GM23248 (cell line): ENCODE measurements at regions not wholly inside any gene's neighbourhood (a gene's known extent, or its start where the extent isn't known, plus 50 kb on each side); places are given as distances from the start of the nearest gene placed in this dataset.

ENCODE experiments used
- EZH2 ChIP-seq: fragments of 200-600 bp; sonication (generic); IDR thresholded peaks from 2 replicates; pipeline ENCODE4 v1.6.1; 2018; ENCODE audit warnings: antibody characterized with exemption, mild to moderate bottlenecking; ENCODE audit not compliant: insufficient read depth, poor library complexity, severe bottlenecking
- EZH2phosphoT487 ChIP-seq: fragments of 200-600 bp; sonication (generic); IDR thresholded peaks from 2 replicates; pipeline ENCODE4 v1.6.1; 2018; ENCODE audit warnings: antibody characterized with exemption, moderate library complexity, mild to moderate bottlenecking, low read depth; ENCODE audit not compliant: insufficient read depth

GRCh38 chr1:101428562-101428961, 191.7 kb downstream of the S1PR1 start:
- TF ChIP-seq EZH2, result no peak
- no peak for TF ChIP-seq EZH2phosphoT487
